Neural progenitor cell (in vitro differentiated cells): ENCODE measurements at regions not wholly inside any gene's neighbourhood (a gene's known extent, or its start where the extent isn't known, plus 50 kb on each side); places are given as distances from the start of the nearest gene placed in this dataset.

Experiments used
- EZH2 ChIP-seq: fragments of 200-600 bp; sonication (generic); IDR thresholded peaks from 2 replicates; pipeline ENCODE4 v1.6.1; 2017; ENCODE audit warnings: antibody characterized with exemption, mild to moderate bottlenecking, moderate library complexity
- TF ChIP-seq, protein P1 (sequence below): fragments of 200-600 bp; sonication (generic); IDR thresholded peaks from 2 replicates; pipeline ENCODE4 v1.5.1; 2017; ENCODE audit warnings: antibody characterized with exemption, mild to moderate bottlenecking

DNA sequence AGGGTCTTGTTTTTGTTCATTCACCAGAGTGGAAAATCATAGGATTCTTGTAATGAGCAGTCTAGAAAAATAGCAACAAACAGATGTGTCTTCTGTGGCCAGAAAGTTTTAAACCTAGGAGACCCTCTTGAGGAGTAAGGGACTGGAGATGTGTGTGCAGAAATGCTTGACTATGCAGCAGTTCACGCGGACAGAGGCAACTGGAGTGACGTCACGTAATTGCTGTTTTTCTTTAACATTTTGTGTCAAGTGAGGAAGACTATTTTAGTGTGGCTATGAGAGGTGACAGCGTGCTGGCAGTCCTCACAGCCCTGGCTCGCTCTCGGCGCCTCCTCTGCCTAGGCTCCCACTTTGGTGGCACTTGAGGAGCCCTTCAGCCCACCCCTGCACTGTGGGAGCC, 163.1 kb upstream of the PTCH1 start:
- TF ChIP-seq, protein P1, sequence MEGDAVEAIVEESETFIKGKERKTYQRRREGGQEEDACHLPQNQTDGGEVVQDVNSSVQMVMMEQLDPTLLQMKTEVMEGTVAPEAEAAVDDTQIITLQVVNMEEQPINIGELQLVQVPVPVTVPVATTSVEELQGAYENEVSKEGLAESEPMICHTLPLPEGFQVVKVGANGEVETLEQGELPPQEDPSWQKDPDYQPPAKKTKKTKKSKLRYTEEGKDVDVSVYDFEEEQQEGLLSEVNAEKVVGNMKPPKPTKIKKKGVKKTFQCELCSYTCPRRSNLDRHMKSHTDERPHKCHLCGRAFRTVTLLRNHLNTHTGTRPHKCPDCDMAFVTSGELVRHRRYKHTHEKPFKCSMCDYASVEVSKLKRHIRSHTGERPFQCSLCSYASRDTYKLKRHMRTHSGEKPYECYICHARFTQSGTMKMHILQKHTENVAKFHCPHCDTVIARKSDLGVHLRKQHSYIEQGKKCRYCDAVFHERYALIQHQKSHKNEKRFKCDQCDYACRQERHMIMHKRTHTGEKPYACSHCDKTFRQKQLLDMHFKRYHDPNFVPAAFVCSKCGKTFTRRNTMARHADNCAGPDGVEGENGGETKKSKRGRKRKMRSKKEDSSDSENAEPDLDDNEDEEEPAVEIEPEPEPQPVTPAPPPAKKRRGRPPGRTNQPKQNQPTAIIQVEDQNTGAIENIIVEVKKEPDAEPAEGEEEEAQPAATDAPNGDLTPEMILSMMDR, result no peak
- no peak for TF ChIP-seq EZH2
